Kidney (tissue), 13 donors: ENCODE measurements at regions not wholly inside any gene's neighbourhood (a gene's known extent, or its start where the extent isn't known, plus 50 kb on each side); places are given as distances from the start of the nearest gene placed in this dataset.

Experiments
- DNase-seq, 5 donors: peaks; one replicate each; pipeline ENCODE4 v3.0.0-alpha.2; 2013 to 2020
- FAIRE-seq: peaks from 2 replicates; lab custom pipeline; 2012; peaks lifted over from hg19 to GRCh38; lab: Jason Lieb, UNC
- H3K27ac ChIP-seq, 2 donors: one replicate each; pipeline ENCODE4 v1.7.0; 2013; ENCODE audit warnings: low read depth in 2 of 2, low read length in 2 of 2, inconsistent platforms in 1 of 2
- H3K27me3 ChIP-seq: one replicate; pipeline ENCODE4 v1.7.1; 2013; ENCODE audit warnings: low read length, inconsistent platforms; ENCODE audit not compliant: control insufficient read depth, insufficient read depth
- H3K36me3 ChIP-seq, 3 donors: one replicate each; pipeline versions ENCODE4 v1.7.0 to v1.7.1; 2013; ENCODE audit warnings: low read length in 3 of 3, control low read depth in 1 of 3, inconsistent platforms in 1 of 3; ENCODE audit not compliant: insufficient read depth in 3 of 3, control insufficient read depth in 2 of 3
- H3K4me1 ChIP-seq, 3 donors: one replicate each; pipeline versions ENCODE4 v1.7.0 to v1.7.1; 2013; ENCODE audit warnings: low read length in 3 of 3, inconsistent platforms in 1 of 3, low read depth in 1 of 3; ENCODE audit not compliant: control insufficient read depth in 2 of 3, insufficient read depth in 2 of 3
- H3K4me3 ChIP-seq, 3 donors: one replicate each; pipeline versions ENCODE4 v1.7.0 to v1.8.1; 2013; ENCODE audit warnings: low read length in 3 of 3, control low read depth in 1 of 3, inconsistent platforms in 1 of 3
- H3K9ac ChIP-seq, 3 donors: one replicate each; pipeline versions ENCODE4 v1.7.0 to v1.7.1; 2013; ENCODE audit warnings: low read length in 3 of 3, control low read depth in 1 of 3, inconsistent platforms in 1 of 3
- H3K9me3 ChIP-seq, 3 donors: one replicate each; pipeline versions ENCODE4 v1.7.0 to v1.7.1; 2013; ENCODE audit warnings: low read length in 3 of 3, control low read depth in 1 of 3, inconsistent platforms in 1 of 3; ENCODE audit not compliant: control insufficient read depth in 2 of 3, insufficient read depth in 1 of 3
- intact Hi-C: fragments of 100-400 bp; cut with DNase I; formaldehyde crosslinking; loops from one replicate; pipeline ENCODE4 v1.11.1; 2022
- TF ChIP-seq, protein P1 (sequence below): IDR thresholded peaks from 3 replicates; pipeline ENCODE4 v1.5.1; 2012; ENCODE audit warnings: mild to moderate bottlenecking, moderate library complexity, borderline replicate concordance; ENCODE audit not compliant: insufficient read depth; ENCODE audit errors: extremely low read depth
- donor health status: control.
- donor health status: control.
- donor health status: control.
- donor health status: control.
- donor health status: control.
- donor health status: DM: yes; HTN: yes; CAD: no.
- donor health status: Normal renal cell carcinoma (clear cell type).

DNA sequence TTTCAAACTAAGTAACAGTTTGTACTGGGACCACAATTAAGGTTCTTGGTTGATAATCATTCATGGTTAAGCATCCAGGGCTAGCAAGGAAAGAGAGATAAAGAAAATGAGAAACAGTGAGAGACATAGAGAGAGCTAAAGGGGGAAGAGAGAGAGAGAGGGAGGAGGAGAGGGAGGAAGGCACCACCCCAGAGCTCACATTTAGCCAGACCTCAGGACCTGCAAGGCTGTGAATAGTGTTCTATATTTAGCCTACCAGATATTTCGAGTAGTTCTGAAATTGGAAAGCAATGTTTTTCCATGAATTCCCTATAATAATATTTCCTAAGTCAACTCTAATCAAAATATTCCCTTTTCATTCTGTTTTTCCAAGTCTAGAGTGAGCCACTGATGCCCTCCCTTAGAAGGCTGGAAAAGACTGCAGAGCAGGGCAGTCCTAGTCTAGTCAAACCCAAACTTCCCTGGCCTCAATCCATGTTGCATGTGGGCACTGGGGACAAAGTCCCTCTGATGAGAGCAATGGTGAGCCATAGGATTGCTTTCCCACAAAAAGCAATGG, 119.4 kb upstream of the INHBA start:
- no peak overlapping the region for H3K27ac ChIP-seq
- no peak for DNase-seq

DNA sequence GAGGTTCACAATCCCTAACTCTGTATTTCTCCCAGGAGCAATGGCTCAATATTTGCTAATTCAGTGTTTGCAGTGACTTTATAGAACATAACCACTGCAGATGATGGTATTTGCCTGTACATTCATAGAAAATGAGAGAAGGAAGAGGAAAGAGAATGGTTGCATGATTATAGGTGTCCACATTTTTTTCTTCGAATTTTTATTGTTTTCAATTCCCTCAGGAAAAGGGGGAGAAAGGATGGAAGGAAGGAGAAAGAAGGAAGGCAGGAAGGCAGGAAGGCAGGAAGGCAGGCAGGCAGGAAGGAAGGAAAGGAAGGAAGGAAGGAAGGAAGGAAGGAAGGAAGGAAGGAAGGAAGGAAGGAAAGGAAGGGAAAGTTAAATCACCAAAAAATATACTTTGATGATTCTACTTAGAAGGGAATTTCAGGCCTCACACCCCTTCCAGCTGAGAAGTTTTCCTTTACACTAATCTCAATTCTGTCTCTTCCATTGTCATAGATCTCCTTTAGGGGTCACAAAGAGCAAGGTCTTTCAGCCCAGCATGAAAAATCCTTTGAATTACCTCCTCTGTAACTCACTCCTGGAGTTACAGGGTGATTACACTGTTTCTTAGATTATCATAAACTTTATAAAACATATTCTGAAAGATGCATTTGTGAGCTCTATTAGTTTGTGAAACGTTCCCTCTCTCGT, 118.8 kb upstream of the INHBA start:
- FAIRE-seq (no peak), DNase-seq (no peak)
- intact Hi-C loops: no loop called here
- no peak overlapping the region for H3K27ac ChIP-seq
- H3K9me3 ChIP-seq: no peaks in the 10 kb centered on the region
- TF ChIP-seq, protein P1, sequence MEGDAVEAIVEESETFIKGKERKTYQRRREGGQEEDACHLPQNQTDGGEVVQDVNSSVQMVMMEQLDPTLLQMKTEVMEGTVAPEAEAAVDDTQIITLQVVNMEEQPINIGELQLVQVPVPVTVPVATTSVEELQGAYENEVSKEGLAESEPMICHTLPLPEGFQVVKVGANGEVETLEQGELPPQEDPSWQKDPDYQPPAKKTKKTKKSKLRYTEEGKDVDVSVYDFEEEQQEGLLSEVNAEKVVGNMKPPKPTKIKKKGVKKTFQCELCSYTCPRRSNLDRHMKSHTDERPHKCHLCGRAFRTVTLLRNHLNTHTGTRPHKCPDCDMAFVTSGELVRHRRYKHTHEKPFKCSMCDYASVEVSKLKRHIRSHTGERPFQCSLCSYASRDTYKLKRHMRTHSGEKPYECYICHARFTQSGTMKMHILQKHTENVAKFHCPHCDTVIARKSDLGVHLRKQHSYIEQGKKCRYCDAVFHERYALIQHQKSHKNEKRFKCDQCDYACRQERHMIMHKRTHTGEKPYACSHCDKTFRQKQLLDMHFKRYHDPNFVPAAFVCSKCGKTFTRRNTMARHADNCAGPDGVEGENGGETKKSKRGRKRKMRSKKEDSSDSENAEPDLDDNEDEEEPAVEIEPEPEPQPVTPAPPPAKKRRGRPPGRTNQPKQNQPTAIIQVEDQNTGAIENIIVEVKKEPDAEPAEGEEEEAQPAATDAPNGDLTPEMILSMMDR: no peak
- H3K4me1 ChIP-seq: no peaks in the 10 kb centered on the region
- no peak overlapping the region for H3K9ac ChIP-seq
- H3K27me3 ChIP-seq: no peaks in the 10 kb centered on the region
- H3K4me3 ChIP-seq: no peak overlapping the region
- no peaks in the 10 kb centered on the region for H3K36me3 ChIP-seq

More for the DNA sequence above, 119.4 kb upstream of the INHBA start:
- H3K9ac ChIP-seq: no peak overlapping the region
- H3K36me3 ChIP-seq: no peaks in the 10 kb centered on the region
- H3K9me3 ChIP-seq: no peaks in the 10 kb centered on the region
- intact Hi-C loops: no loop called here
- H3K27me3 ChIP-seq: no peaks in the 10 kb centered on the region
- FAIRE-seq: no peak
- H3K4me3 ChIP-seq: no peak overlapping the region
- H3K4me1 ChIP-seq: no peaks in the 10 kb centered on the region
- TF ChIP-seq, protein P1: no peak

DNA sequence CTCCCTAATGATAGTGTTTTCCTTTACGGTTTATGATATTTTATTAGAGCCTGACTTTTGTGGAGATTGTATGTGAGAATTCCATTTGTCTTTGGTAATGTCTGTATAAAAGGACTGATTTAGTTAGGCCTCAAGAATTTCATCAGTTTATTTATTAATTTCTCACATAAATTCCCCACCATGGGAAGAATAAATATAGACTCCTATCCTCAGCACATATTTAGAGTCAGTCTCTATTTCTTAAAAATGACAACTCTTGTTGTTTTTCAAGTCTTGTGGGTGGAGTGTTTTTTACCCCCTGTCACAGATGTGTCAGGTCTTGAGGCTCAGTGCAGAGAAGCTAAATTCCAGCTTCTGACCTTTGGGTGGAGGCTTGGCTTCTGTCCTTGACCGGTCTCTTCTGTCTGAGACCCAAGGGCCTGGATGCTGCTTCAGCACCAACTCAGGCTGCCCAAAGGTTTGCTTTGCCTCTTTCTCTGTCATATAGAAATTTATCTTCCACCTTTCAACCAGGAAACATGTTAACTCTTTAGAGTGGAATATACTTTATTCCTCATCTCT, 117.3 kb upstream of the INHBA start:
- H3K36me3 ChIP-seq: no peaks in the 10 kb centered on the region
- H3K27ac ChIP-seq: no peak overlapping the region
- no peaks in the 10 kb centered on the region for H3K4me1 ChIP-seq
- no peaks in the 10 kb centered on the region for H3K9me3 ChIP-seq
- TF ChIP-seq, protein P1: no peak
- DNase-seq (no peak), FAIRE-seq (no peak)
- no peak overlapping the region for H3K4me3 ChIP-seq
- no peaks in the 10 kb centered on the region for H3K27me3 ChIP-seq
- no peak overlapping the region for H3K9ac ChIP-seq
- intact Hi-C loops: no loop called here
